Right cardiac atrium (tissue), 5 donors: ENCODE measurements at regions not wholly inside any gene's neighbourhood (a gene's known extent, or its start where the extent isn't known, plus 50 kb on each side); places are given as distances from the start of the nearest gene placed in this dataset.

Source experiments
- ATAC-seq, 2 donors: fragments of 200-7000 bp; cut with Tn5 transposase; one replicate each; pipeline versions ENCODE4 v1.8.0 to v1.9.1; 2020; ENCODE audit warnings: moderate library complexity in 2 of 2, mild to moderate bottlenecking in 1 of 2
- DNase-seq, 3 donors: peaks; one replicate each; pipeline ENCODE4 v3.0.0-alpha.2; 2020
- H3K27ac ChIP-seq: one replicate; pipeline ENCODE4 v1.5.1; 2013; ENCODE audit warnings: mild to moderate bottlenecking, low read length, control low read depth, moderate library complexity
- H3K27me3 ChIP-seq: one replicate; pipeline ENCODE4 v1.6.1; 2013; ENCODE audit not compliant: control insufficient read depth, insufficient read depth
- H3K4me1 ChIP-seq: one replicate; pipeline ENCODE4 v1.6.1; 2013; ENCODE audit warnings: low read length; ENCODE audit not compliant: control insufficient read depth, insufficient read depth
- H3K4me3 ChIP-seq: one replicate; pipeline ENCODE4 v1.5.1; 2013; ENCODE audit warnings: low read length, control low read depth
- H3K9me3 ChIP-seq: one replicate; pipeline ENCODE4 v1.6.1; 2013; ENCODE audit warnings: low read length; ENCODE audit not compliant: control insufficient read depth
- WGBS: extraction: QIAGEN DNeasy Blood & Tissue Kit; methylation state at CpG from one replicate; pipeline ENCODE4 v1.1.7; 2013; 5-methylcytosine and 5-hydroxymethylcytosine counted together
- intact Hi-C, 4 donors: fragments of 100-400 bp; cut with DNase I; formaldehyde crosslinking; loops; one replicate each; pipeline versions ENCODE4 v1.11.0 to v1.14.0; 2022 to 2023
- donor health status: healthy with polysubstance abuse.
- donor health status: DM: no; HTN: yes; CAD: no.
- donor health status: DM: no; HTN: no; CAD: no.
- donor health status: DM: no; HTN: yes; CAD: no; lungs with severe emphysema.
- donor health status: DM: yes; HTN: yes; CAD: no.

GRCh38 chr9:102072059-102072764 lies 333.8 kb upstream of the GRIN3A start:
- WGBS: 54% methylated on average over 9 of the region's 9 CpGs
- intact Hi-C loops: no loop called here
- Histone ChIP-seq H3K4me3 (no peak overlapping the region), H3K27me3 (no peaks in the 10 kb centered on the region), H3K9me3 (no peaks in the 10 kb centered on the region), H3K4me1 (no peaks in the 10 kb centered on the region), H3K27ac (no peak overlapping the region)
- DNase-seq (no peak), ATAC-seq (no peak)

GRCh38 chr9:102069969-102070368 lies 331.5 kb upstream of the GRIN3A start:
- Histone ChIP-seq H3K9me3 (no peaks in the 10 kb centered on the region), H3K27me3 (no peaks in the 10 kb centered on the region), H3K27ac (no peak overlapping the region), H3K4me3 (no peak overlapping the region), H3K4me1 (no peaks in the 10 kb centered on the region)
- ATAC-seq (no peak), DNase-seq (no peak)
- intact Hi-C loops: no loop called here
- WGBS: 79% methylated on average over 1 of the region's 1 CpG

- Histone ChIP-seq H3K27ac (no peak overlapping the region), H3K4me1 (no peaks in the 10 kb centered on the region), H3K27me3 (no peaks in the 10 kb centered on the region), H3K9me3 (no peaks in the 10 kb centered on the region), H3K4me3 (no peak overlapping the region)
- WGBS: 79% methylated on average over 2 of the region's 2 CpGs
- DNase-seq (no peak), ATAC-seq (no peak)
- intact Hi-C loops: no loop called here
Observed at GRCh38 chr9:102054811-102055210, 316.4 kb upstream of the GRIN3A start.

GRCh38 chr9:102049586-102050246 lies 311.3 kb upstream of the GRIN3A start:
- Histone ChIP-seq H3K27me3 (no peaks in the 10 kb centered on the region), H3K9me3 (no peaks in the 10 kb centered on the region), H3K4me1 (no peaks in the 10 kb centered on the region), H3K27ac (no peak overlapping the region), H3K4me3 (peak overlapping the region; percentile 20)
- 46% methylated on average over 4 of the region's 4 CpGs for WGBS
- no peak for ATAC-seq
- no peak for DNase-seq
- intact Hi-C loops: no loop called here

- Histone ChIP-seq H3K9me3 (no peaks in the 10 kb centered on the region), H3K27me3 (no peaks in the 10 kb centered on the region), H3K4me3 (no peak overlapping the region), H3K4me1 (no peaks in the 10 kb centered on the region), H3K27ac (no peak overlapping the region)
- DNase-seq: no peak
- WGBS: 60% methylated on average over 3 of the region's 3 CpGs
- intact Hi-C loops: no loop called here
- ATAC-seq: no peak
Observed at GRCh38 chr9:102047549-102047948, 309.1 kb upstream of the GRIN3A start.

- DNase-seq (no peak), ATAC-seq (no peak)
- WGBS: 87% methylated on average over 1 of the region's 1 CpG
- no peaks in the 10 kb centered on the region for H3K4me1 ChIP-seq
- no peaks in the 10 kb centered on the region for H3K27me3 ChIP-seq
- no peaks in the 10 kb centered on the region for H3K9me3 ChIP-seq
- intact Hi-C loops: no loop called here
- H3K27ac ChIP-seq: no peak overlapping the region
- no peak overlapping the region for H3K4me3 ChIP-seq
Observed at GRCh38 chr9:102044133-102044532, 305.7 kb upstream of the GRIN3A start.

GRCh38 chr9:102038006-102038405 lies 299.6 kb upstream of the GRIN3A start:
- no peak overlapping the region for H3K27ac ChIP-seq
- no peak for DNase-seq
- no peaks in the 10 kb centered on the region for H3K9me3 ChIP-seq
- H3K4me1 ChIP-seq: no peaks in the 10 kb centered on the region
- WGBS: 54% methylated on average over 1 of the region's 1 CpG
- H3K4me3 ChIP-seq: no peak overlapping the region
- ATAC-seq: no peak
- intact Hi-C loops: no loop called here
- H3K27me3 ChIP-seq: no peaks in the 10 kb centered on the region

GRCh38 chr9:102035929-102036328 lies 297.5 kb upstream of the GRIN3A start:
- no peaks in the 10 kb centered on the region for H3K27me3 ChIP-seq
- no peak overlapping the region for H3K4me3 ChIP-seq
- no peaks in the 10 kb centered on the region for H3K9me3 ChIP-seq
- no peaks in the 10 kb centered on the region for H3K4me1 ChIP-seq
- H3K27ac ChIP-seq: no peak overlapping the region
- ATAC-seq (no peak), DNase-seq (no peak)
- intact Hi-C loops: no loop called here

GRCh38 chr9:102032614-102033013 lies 294.2 kb upstream of the GRIN3A start:
- Histone ChIP-seq H3K4me1 (no peaks in the 10 kb centered on the region), H3K27ac (no peak overlapping the region), H3K27me3 (no peaks in the 10 kb centered on the region), H3K4me3 (no peak overlapping the region), H3K9me3 (no peaks in the 10 kb centered on the region)
- ATAC-seq (no peak), DNase-seq (no peak)
- intact Hi-C loops: no loop called here

GRCh38 chr9:102000956-102001355 lies 262.5 kb upstream of the GRIN3A start:
- intact Hi-C loops: no loop called here
- no peak for DNase-seq
- no peak overlapping the region for H3K27ac ChIP-seq
- no peak for ATAC-seq
- H3K9me3 ChIP-seq: no peaks in the 10 kb centered on the region
- WGBS: 63% methylated on average over 1 of the region's 1 CpG
- no peaks in the 10 kb centered on the region for H3K27me3 ChIP-seq
- no peak overlapping the region for H3K4me3 ChIP-seq
- no peaks in the 10 kb centered on the region for H3K4me1 ChIP-seq

GRCh38 chr9:101999441-101999840 lies 261.0 kb upstream of the GRIN3A start:
- WGBS: 44% methylated on average over 1 of the region's 1 CpG

GRCh38 chr9:101995231-101995630 lies 256.8 kb upstream of the GRIN3A start:
- Histone ChIP-seq H3K27me3 (no peaks in the 10 kb centered on the region), H3K4me3 (no peak overlapping the region), H3K9me3 (no peaks in the 10 kb centered on the region), H3K27ac (no peak overlapping the region), H3K4me1 (no peaks in the 10 kb centered on the region)
- intact Hi-C loops: no loop called here
- no peak for ATAC-seq
- no peak for DNase-seq
- WGBS: 65% methylated on average over 5 of the region's 5 CpGs

More at GRCh38 chr9:101999441-101999840, 261.0 kb upstream of the GRIN3A start:
- DNase-seq (no peak), ATAC-seq (no peak)
- Histone ChIP-seq H3K27me3 (no peaks in the 10 kb centered on the region), H3K4me3 (no peak overlapping the region), H3K9me3 (no peaks in the 10 kb centered on the region), H3K4me1 (no peaks in the 10 kb centered on the region), H3K27ac (no peak overlapping the region)
- intact Hi-C loops: no loop called here
